Activated T-cell treated with anti-CD3 and anti-CD28 coated beads for 4 hours (primary cell): ENCODE measurements at regions not wholly inside any gene's neighbourhood (a gene's known extent, or its start where the extent isn't known, plus 50 kb on each side); places are given as distances from the start of the nearest gene placed in this dataset.
A peak's percentile ranks its signal among the peaks of the same experiment; 100 is the strongest.

Source experiments
- DNase-seq: peaks from one replicate; pipeline ENCODE4 v3.0.0-alpha.2; 2020

DNA sequence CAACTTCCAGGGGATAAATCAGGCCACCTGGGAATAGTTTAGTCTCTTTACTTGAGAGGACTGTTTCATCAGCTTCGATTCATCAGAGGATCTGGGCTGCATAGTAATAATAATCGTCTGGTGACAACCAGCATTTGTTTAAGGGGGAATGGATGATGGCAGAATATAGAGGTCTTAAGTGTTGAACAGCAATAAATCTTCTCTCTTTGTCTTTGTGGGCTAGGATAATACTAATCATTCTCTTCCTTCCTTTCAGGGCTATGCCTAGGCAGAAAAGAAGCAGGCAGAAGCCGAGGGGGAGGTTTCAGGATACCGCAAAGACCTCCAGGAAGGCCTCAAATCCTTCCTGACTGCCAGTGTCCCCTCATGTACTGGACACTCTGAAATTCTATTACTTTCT, 150.4 kb upstream of the GAREM1 start:
- DNase-seq = no peak

DNA sequence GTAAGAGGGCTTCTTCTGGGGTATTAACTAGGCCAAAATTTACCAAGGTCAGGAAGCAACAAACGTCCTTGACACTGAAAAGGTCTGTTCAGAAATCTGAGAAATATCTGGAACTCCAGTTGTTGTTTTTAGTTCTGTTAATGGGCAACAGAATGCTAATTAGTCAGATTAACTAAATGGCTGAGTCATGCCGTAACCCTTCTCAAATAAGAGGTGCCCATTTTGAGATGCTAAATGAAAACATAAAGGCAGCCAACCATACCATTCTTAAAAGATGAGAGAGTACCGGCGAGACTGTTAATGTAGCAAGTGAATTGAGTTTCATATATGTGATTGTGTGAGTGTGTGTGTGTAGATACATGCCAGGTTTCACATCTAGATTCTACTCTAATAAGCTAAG, 147.9 kb upstream of the GAREM1 start:
- no peak for DNase-seq

DNA sequence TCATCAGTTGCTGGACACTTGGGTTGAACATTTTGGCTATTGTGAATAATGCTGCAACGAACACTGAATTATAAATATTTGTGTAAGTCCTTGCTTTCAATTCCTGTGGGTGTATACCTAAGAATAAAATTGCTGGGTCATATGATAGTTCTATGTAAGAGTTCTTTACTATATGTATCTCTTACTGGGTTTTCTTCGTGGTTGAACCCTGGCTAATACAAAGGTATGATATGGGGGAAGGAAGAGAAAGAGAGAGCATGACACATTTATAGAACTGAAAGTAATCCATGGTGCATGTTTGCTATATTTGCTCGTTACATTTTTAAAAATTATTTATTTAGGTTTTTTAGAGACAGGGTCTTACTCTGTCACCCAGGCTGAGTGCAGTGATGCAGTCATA, 143.1 kb upstream of the GAREM1 start:
- DNase-seq = no peak

DNA sequence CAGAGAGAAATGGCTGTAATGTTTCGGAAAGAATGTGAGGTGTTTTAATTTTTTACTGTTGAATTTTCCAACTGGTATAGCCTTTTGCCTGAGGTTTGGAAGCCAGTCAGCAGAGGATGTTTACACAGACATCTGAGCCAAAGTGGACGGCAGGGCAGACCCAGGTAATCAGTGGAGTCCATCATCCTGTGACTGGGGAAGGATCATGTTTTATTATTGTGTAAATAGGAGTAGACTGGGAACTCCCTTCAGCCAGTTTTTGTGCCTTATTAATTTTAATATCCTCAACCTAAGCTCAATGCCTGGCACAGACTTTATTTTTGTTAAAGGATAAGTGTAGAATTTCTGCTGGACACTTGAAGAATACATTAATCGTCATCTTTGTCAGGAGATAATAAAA, 142.0 kb upstream of the GAREM1 start:
- no peak for DNase-seq

- DNase-seq = no peak
Measured at GRCh38 chr18:32610176-32610575, 139.5 kb upstream of the GAREM1 start.

- no peak for DNase-seq
Measured at GRCh38 chr18:32607816-32608215, 137.1 kb upstream of the GAREM1 start.

DNA sequence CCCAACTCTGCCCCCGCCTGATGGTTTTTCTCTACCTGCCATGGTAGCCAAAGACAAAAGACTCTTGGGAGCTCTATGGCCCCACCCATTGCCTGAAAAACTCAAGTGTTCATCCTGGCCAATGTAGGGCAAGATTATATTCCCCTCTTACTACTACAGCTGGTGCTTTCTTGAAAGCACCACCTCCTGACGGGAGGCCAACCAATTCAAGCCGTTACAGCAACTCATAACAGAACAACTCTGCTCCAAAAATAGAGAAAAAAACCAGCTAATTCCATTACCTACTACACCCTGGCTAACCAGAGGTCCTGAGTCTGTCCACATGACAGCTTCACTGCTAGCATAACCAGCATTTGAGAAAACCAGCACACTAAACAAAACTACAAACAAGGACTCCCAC, 127.5 kb upstream of the GAREM1 start:
- no peak for DNase-seq

GRCh38 chr18:32596501-32596900, 125.8 kb upstream of the GAREM1 start:
- DNase-seq = no peak

DNA sequence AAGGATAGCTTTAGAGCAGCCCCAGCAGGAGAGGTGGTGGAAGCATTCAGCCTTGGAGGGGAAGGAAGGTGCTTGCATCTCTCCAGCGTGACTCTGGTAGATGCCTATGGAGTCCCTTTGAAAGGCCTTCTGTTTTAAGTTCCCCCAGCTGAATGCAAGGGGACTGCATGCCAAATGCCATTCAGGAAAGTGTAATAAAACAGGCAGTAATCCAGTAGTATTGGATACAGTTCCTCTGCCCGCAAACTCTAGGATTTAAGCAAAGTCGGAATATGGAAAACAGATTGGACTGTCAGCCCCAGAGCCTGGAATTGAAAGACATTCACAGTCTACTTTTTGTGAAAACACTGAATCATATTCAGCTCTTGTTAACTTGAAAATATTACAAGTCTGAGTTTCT, 125.2 kb upstream of the GAREM1 start:
- no peak for DNase-seq

- no peak for DNase-seq
Measured at GRCh38 chr18:32588191-32588590, 117.5 kb upstream of the GAREM1 start.

DNA sequence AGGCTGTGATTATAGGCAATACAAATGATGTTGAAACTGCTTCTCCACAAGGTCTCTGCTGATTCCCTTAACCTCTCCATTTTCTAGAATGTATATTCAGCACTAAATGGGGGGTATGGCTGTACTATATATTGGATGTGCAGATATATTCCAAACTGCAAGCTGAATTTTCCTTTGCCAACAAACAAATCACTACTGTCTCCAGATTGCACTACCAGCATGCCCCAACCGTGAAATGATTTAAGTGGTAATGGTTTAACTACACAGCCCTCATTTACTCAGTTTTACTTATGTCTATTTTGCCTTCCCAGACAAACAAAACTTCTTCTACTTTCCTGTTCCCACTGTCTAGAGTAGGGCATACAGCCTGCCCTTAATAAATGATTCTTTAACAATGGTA, 112.7 kb upstream of the GAREM1 start:
- no peak for DNase-seq

DNA sequence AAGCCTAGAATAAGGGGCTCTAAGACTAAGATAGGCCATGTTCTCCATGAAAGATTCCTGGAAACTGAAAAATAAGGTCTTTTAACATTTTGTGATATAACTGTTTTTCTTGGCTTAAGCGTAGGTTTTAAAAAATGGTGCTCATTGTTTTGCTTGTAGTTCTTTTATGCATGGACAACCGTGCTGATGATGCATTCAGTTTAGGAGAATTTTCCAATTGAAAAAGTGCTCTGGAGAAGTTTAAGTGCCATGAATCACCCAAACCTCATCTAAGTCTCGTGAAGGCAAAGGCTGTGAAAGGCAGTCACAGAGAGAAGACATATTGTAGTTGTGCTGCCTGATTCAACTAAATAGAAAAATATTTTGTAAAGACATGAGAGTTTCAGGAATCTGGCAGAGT, 111.8 kb upstream of the GAREM1 start:
- no peak for DNase-seq

DNA sequence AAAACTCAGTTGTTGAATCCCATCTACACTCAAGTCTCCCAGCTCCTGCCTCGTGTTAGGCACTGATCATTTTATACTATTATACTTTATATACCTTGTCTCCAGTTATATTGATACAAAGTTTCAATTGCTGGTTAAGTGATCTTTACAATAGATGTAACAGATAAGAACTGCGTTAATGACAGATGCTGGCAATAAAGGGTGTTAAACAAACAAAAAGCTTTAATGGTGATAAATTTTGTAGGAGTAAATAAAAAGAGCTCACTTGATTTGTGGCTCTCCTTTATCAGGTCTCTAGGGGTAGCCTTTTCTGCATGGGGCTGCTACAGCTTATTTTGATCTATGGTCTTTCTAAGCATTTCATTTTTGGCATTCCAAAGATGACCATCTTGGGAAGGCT, 106.9 kb upstream of the GAREM1 start:
- DNase-seq = no peak

- no peak for DNase-seq
Measured at GRCh38 chr18:32576296-32576916, 105.7 kb upstream of the GAREM1 start.

DNA sequence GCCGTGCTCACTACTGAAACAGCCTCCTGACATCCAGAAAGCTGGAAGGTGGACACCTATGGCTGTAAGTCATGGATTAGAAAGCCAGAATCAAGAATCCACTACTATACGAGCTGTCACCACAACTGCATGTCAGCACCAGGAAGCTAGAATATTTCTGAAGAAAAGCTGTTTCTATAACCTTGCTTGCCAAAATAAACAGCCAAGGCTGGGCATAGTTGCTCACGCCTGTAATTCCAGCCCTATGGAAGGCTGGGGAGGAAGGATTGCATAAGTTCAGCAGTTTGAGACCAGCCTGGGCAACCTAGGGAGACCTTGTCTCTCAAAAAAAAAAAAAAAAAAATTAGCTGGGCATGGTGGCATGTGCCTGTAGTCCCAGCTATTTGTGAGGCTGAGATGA, 96.3 kb upstream of the GAREM1 start:
- DNase-seq = no peak

DNA sequence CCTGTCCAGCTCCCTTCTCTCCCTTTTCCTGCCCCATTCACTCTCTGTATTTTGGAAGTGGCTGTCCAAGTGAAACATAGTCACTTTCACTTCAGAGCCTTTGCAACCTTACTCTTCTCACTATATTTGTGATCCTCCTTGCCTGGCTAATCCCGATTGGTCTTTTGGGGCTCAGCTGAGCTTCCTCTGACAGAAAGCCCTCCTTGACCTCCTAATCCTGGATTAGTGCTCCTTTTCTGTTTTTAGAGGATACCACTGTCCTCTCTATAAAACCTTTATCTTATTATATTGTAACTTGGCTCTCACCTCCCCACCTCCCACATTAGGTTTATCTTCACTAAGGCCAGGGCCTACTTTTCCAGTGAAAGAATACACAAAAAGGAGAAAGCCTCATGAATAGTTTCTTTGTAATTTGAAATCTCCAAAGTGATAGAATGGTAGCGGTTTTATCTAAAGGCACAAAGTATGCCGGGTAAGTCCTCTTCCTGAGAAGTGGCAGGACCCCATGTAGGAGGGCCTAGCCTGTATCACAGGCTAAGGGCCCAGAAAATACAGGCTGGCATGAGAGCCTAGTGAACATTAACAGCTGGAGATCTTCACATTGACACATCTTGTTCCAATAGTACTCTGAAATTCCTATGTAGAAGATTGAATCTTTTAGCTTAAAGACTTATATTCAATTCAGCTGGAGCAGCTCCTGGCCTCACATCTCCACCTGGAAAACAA, 83.1 kb upstream of the GAREM1 start:
- no peak for DNase-seq

DNA sequence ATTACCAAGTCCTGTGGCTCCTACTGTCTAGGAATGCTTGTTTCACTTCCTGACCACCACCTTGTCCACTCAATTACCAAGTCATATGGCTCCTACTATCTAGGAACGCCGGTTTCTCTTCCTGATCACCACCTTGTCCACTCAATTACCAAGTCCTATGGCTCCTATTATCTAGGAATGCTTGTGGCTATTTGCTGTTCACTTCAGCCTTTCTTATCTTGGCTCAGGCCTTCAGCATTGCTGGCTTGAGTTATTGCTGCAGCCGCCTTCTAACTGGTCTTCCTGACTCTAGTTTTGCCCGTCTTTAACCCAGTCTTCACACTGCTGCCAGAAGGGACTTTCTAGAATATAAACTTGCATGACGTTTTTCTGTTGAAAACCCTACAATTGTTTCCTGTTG, 82.5 kb upstream of the GAREM1 start:
- no peak for DNase-seq

GRCh38 chr18:32552421-32553030, 81.8 kb upstream of the GAREM1 start:
- peak; percentile 46 for DNase-seq

GRCh38 chr18:32550963-32551362, 80.3 kb upstream of the GAREM1 start:
- no peak for DNase-seq

- DNase-seq = peak; percentile 13
Measured at GRCh38 chr18:32549248-32550110, 78.8 kb upstream of the GAREM1 start.

DNA sequence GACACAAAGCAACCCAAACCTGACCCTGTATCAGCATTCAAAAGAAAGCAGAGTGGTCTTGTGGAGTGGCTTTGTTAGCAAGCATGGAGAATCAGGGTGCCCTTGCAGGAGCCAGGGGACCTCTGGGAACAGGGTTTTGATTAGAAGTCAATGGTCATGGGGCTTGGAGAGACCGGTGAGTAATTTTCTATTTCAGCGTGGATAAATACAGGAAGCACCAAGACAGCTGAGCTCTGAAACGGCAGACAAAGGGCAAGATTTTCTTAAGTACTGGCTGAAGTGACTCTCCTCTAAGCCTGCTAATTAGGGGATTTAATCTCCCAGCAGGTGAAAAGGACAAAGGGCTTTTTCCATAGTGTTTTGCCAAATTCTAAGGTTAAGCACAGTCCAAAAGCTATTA, 78.0 kb upstream of the GAREM1 start:
- no peak for DNase-seq

- DNase-seq = no peak
Measured at GRCh38 chr18:32545631-32546030, 74.9 kb upstream of the GAREM1 start.

DNA sequence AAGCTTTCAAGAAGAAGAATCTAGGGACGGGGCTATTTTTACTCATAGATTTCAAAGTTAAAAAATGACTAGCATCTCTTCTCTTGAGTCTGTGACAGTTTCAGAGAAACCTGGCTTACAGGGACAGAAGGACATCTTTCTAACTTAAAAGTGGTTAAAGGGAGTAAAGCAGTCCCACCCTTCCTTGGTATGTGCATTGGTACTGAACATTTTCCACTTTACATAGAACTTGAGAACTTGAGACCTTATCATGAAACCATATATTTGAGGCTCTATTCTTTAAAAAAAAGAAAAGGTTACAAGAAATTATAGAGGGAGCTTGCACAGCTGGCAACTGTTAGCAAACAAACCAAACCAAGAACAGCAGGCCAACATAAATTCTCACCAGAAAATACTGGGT, 73.4 kb upstream of the GAREM1 start:
- DNase-seq = no peak
